Spinal cord (tissue), 9 donors: ENCODE measurements at regions not wholly inside any gene's neighbourhood (a gene's known extent, or its start where the extent isn't known, plus 50 kb on each side); places are given as distances from the start of the nearest gene placed in this dataset.

Experiments used
- DNase-seq, 6 donors: peaks; one replicate each; pipeline versions ENCODE4 v3.0.0 to v3.0.0-alpha.2; 2013 to 2015; ENCODE audit warnings: low spot score in 6 of 6, low read depth in 4 of 6
- H3K27ac ChIP-seq: one replicate; pipeline ENCODE4 v1.5.1; 2013; ENCODE audit warnings: low read depth, low read length, control low read depth
- H3K27me3 ChIP-seq: one replicate; pipeline ENCODE4 v1.6.1; 2013; ENCODE audit warnings: low read length; ENCODE audit not compliant: control insufficient read depth, insufficient read depth
- H3K36me3 ChIP-seq: one replicate; pipeline ENCODE4 v1.6.1; 2013; ENCODE audit warnings: low read length; ENCODE audit not compliant: control insufficient read depth, insufficient read depth
- H3K4me1 ChIP-seq: one replicate; pipeline ENCODE4 v1.6.1; 2013; ENCODE audit warnings: low read length; ENCODE audit not compliant: control insufficient read depth, insufficient read depth
- H3K4me3 ChIP-seq: one replicate; pipeline ENCODE4 v1.5.1; 2013; ENCODE audit warnings: low read depth, low read length, control low read depth
- H3K9me3 ChIP-seq: one replicate; pipeline ENCODE4 v1.6.1; 2013; ENCODE audit warnings: low read length; ENCODE audit not compliant: control insufficient read depth, insufficient read depth
- WGBS: methylation state at CpG from one replicate; pipeline ENCODE4 v1.1.5; 2013; ENCODE audit warnings: missing lambda C conversion rate; ENCODE audit not compliant: insufficient coverage; 5-methylcytosine and 5-hydroxymethylcytosine counted together
- donor health status: healthy.

- Histone ChIP-seq H3K36me3 (no peaks in the 10 kb centered on the region), H3K9me3 (peaks cover 1% of the 10 kb centered on the region), H3K4me1 (no peaks in the 10 kb centered on the region), H3K27ac (no peak overlapping the region), H3K27me3 (no peaks in the 10 kb centered on the region), H3K4me3 (no peak overlapping the region)
- DNase-seq, result no peak
- WGBS, result 93% methylated on average over 2 of the region's 9 CpGs
These were observed 337.5 kb upstream of the NT5C1B start for GRCh38 chr2:18926631-18927524.

- WGBS, result no CpG with 5 or more reads among the region's 2 CpGs
- H3K36me3 ChIP-seq, result no peaks in the 10 kb centered on the region
These were observed 335.9 kb upstream of the NT5C1B start for GRCh38 chr2:18925296-18925695.

GRCh38 chr2:18924886-18925285 is 335.5 kb upstream of the NT5C1B start:
- no peaks in the 10 kb centered on the region for H3K4me1 ChIP-seq
- H3K27me3 ChIP-seq, result no peaks in the 10 kb centered on the region
- no peak overlapping the region for H3K4me3 ChIP-seq
- H3K9me3 ChIP-seq, result peaks cover 1% of the 10 kb centered on the region
- no peak overlapping the region for H3K27ac ChIP-seq
- no peak for DNase-seq
- no CpG with 5 or more reads among the region's 1 CpG for WGBS
- H3K36me3 ChIP-seq, result no peaks in the 10 kb centered on the region

More at GRCh38 chr2:18925296-18925695, 335.9 kb upstream of the NT5C1B start:
- peaks cover 1% of the 10 kb centered on the region for H3K9me3 ChIP-seq
- H3K4me3 ChIP-seq, result no peak overlapping the region
- no peak overlapping the region for H3K27ac ChIP-seq
- DNase-seq, result no peak
- no peaks in the 10 kb centered on the region for H3K4me1 ChIP-seq
- no peaks in the 10 kb centered on the region for H3K27me3 ChIP-seq

- DNase-seq, result no peak
- Histone ChIP-seq H3K4me1 (no peaks in the 10 kb centered on the region), H3K27me3 (no peaks in the 10 kb centered on the region), H3K36me3 (no peaks in the 10 kb centered on the region), H3K27ac (no peak overlapping the region), H3K4me3 (no peak overlapping the region), H3K9me3 (peaks cover 1% of the 10 kb centered on the region)
- WGBS, result 75% methylated on average over 1 of the region's 4 CpGs
These were observed 335.0 kb upstream of the NT5C1B start for GRCh38 chr2:18924386-18924785.

- no peak overlapping the region for H3K27ac ChIP-seq
- no peaks in the 10 kb centered on the region for H3K4me1 ChIP-seq
- no peaks in the 10 kb centered on the region for H3K27me3 ChIP-seq
- peaks cover 1% of the 10 kb centered on the region for H3K9me3 ChIP-seq
- no peak overlapping the region for H3K4me3 ChIP-seq
- no peak for DNase-seq
- no peaks in the 10 kb centered on the region for H3K36me3 ChIP-seq
- WGBS, result no CpG with 5 or more reads among the region's 1 CpG
These were observed 332.9 kb upstream of the NT5C1B start for GRCh38 chr2:18922276-18922675.

- H3K36me3 ChIP-seq, result no peaks in the 10 kb centered on the region
- H3K4me3 ChIP-seq, result no peak overlapping the region
- no peaks in the 10 kb centered on the region for H3K4me1 ChIP-seq
- H3K27ac ChIP-seq, result no peak overlapping the region
- no peak for DNase-seq
- no peaks in the 10 kb centered on the region for H3K27me3 ChIP-seq
- no peaks in the 10 kb centered on the region for H3K9me3 ChIP-seq
- no CpG with 5 or more reads among the region's 1 CpG for WGBS
These were observed 328.9 kb upstream of the NT5C1B start for GRCh38 chr2:18918280-18918679.

- no peaks in the 10 kb centered on the region for H3K4me1 ChIP-seq
- DNase-seq, result no peak
- WGBS, result 50% methylated on average over 1 of the region's 1 CpG
- no peak overlapping the region for H3K27ac ChIP-seq
- no peaks in the 10 kb centered on the region for H3K36me3 ChIP-seq
- no peaks in the 10 kb centered on the region for H3K9me3 ChIP-seq
- H3K4me3 ChIP-seq, result no peak overlapping the region
- no peaks in the 10 kb centered on the region for H3K27me3 ChIP-seq
These were observed 325.9 kb upstream of the NT5C1B start for GRCh38 chr2:18915227-18915626.

- Histone ChIP-seq H3K4me3 (no peak overlapping the region), H3K9me3 (no peaks in the 10 kb centered on the region), H3K27me3 (no peaks in the 10 kb centered on the region), H3K36me3 (no peaks in the 10 kb centered on the region), H3K4me1 (no peaks in the 10 kb centered on the region), H3K27ac (no peak overlapping the region)
- 100% methylated on average over 2 of the region's 3 CpGs for WGBS
- no peak for DNase-seq
These were observed 324.1 kb upstream of the NT5C1B start for GRCh38 chr2:18913512-18913911.

GRCh38 chr2:18912225-18912888 is 323.0 kb upstream of the NT5C1B start:
- no peaks in the 10 kb centered on the region for H3K9me3 ChIP-seq
- WGBS, result 76% methylated on average over 6 of the region's 8 CpGs
- H3K4me3 ChIP-seq, result no peak overlapping the region
- no peaks in the 10 kb centered on the region for H3K4me1 ChIP-seq
- DNase-seq, result no peak
- no peaks in the 10 kb centered on the region for H3K36me3 ChIP-seq
- no peak overlapping the region for H3K27ac ChIP-seq
- no peaks in the 10 kb centered on the region for H3K27me3 ChIP-seq

GRCh38 chr2:18911416-18911815 is 322.0 kb upstream of the NT5C1B start:
- no peak overlapping the region for H3K4me3 ChIP-seq
- 97% methylated on average over 7 of the region's 7 CpGs for WGBS
- no peaks in the 10 kb centered on the region for H3K36me3 ChIP-seq
- no peaks in the 10 kb centered on the region for H3K27me3 ChIP-seq
- DNase-seq, result no peak
- H3K9me3 ChIP-seq, result no peaks in the 10 kb centered on the region
- H3K4me1 ChIP-seq, result no peaks in the 10 kb centered on the region
- H3K27ac ChIP-seq, result no peak overlapping the region
